GM12878 (cell line): ENCODE measurements at regions not wholly inside any gene's neighbourhood (a gene's known extent, or its start where the extent isn't known, plus 50 kb on each side); places are given as distances from the start of the nearest gene placed in this dataset.

Experiments used
- ATAC-seq: fragments of 200-7000 bp; cut with Tn5 transposase; 3 replicates; pipeline ENCODE4 v1.9.1; 2020; ENCODE audit warnings: mild to moderate bottlenecking, moderate library complexity
- BruUV-seq: library from RNA; stranded (reverse); fragments of 400-500 nt; replicated peaks from 2 replicates; lab custom pipeline; 2021; lab: Mats Ljungman, UMichigan
- CTCF ChIA-PET: fragments of 300-600 bp; sonication (Branson Sonifier 250); formaldehyde crosslinking; extraction: SDS; loops from one replicate; lab custom pipeline; 2021; ENCODE audit warnings: inconsistent platforms; lab: Yijun Ruan, JAX
- POLR2A ChIA-PET: fragments of 350-600 bp; formaldehyde crosslinking; extraction: SDS; loops from one replicate; lab custom pipeline; 2021; ENCODE audit warnings: inconsistent platforms; lab: Charles Lee
- RAD21 ChIA-PET: fragments of 300-600 bp; sonication (Branson Sonifier 250); formaldehyde crosslinking; loops from one replicate; lab custom pipeline; 2023; ENCODE audit warnings: antibody characterized with exemption; ENCODE audit not compliant: unreplicated experiment; lab: Charles Lee
- SMC1A ChIA-PET: fragments of 300-600 bp; sonication (Branson Sonifier 250); formaldehyde crosslinking; loops from one replicate; lab custom pipeline; 2023; ENCODE audit not compliant: unreplicated experiment, uncharacterized antibody; lab: Charles Lee
- DNase-seq: peaks from one replicate; pipeline ENCODE4 v3.0.0-alpha.2; 2011; ENCODE audit warnings: low read depth, low spot score
- FAIRE-seq: peaks from 3 replicates; lab custom pipeline; 2011; peaks lifted over from hg19 to GRCh38; lab: Jason Lieb, UNC
- H2AFZ ChIP-seq: 2 replicates; pipeline ENCODE4 v1.6.0; 2011; ENCODE audit warnings: low read depth, low read length, control low read depth; ENCODE audit not compliant: control insufficient read depth
- H3K27ac ChIP-seq: 2 replicates; pipeline ENCODE4 v1.5.1; 2011; ENCODE audit warnings: control low read depth; ENCODE audit not compliant: control insufficient read depth, insufficient read depth
- H3K27me3 ChIP-seq, 2 experiments: replicated peaks in 1 of 2; 2 replicates each; pipeline versions ENCODE4 v1.6.0 to v1.6.1; 2011; ENCODE audit warnings: low read length in 1 of 2; ENCODE audit not compliant: control insufficient read depth in 2 of 2, insufficient read depth in 2 of 2
- H3K36me3 ChIP-seq, 2 experiments: 2 replicates each; pipeline ENCODE4 v1.5.1; 2011; ENCODE audit warnings: low read length in 1 of 2; ENCODE audit not compliant: control insufficient read depth in 2 of 2, insufficient read depth in 2 of 2
- H3K4me1 ChIP-seq: 2 replicates; pipeline ENCODE4 v1.6.1; 2011; ENCODE audit warnings: mild to moderate bottlenecking, low read length, moderate library complexity, mixed read lengths; ENCODE audit not compliant: control insufficient read depth, insufficient read depth
- H3K4me2 ChIP-seq: 2 replicates; pipeline ENCODE4 v1.6.0; 2011; ENCODE audit warnings: control low read depth; ENCODE audit not compliant: control insufficient read depth, insufficient read depth
- H3K4me3 ChIP-seq: fragments of 200-600 bp; sonication (generic); 2 replicates; pipeline ENCODE4 v1.5.1; 2016
- H3K79me2 ChIP-seq: 2 replicates; pipeline ENCODE4 v1.6.0; 2011; ENCODE audit warnings: low read length; ENCODE audit not compliant: control insufficient read depth, insufficient read depth
- H3K9ac ChIP-seq: 2 replicates; pipeline ENCODE4 v1.8.0; 2011; ENCODE audit warnings: low read length, control low read depth, mixed read lengths; ENCODE audit not compliant: control insufficient read depth, insufficient read depth
- H3K9me3 ChIP-seq: replicated peaks from 3 replicates; pipeline ENCODE4 v1.5.1; 2011; ENCODE audit warnings: mild to moderate bottlenecking, low read length; ENCODE audit not compliant: control insufficient read depth, insufficient read depth
- H4K20me1 ChIP-seq: 2 replicates; pipeline ENCODE4 v1.6.0; 2011; ENCODE audit not compliant: control insufficient read depth, insufficient read depth
- NR2F1 ChIP-seq: fragments of 450-650 bp; conservative IDR thresholded peaks from 2 replicates; pipeline ENCODE4 v1.6.1; 2017; ENCODE audit warnings: mild to moderate bottlenecking
- TBL1XR1 ChIP-seq: IDR thresholded peaks from 2 replicates; pipeline ENCODE4 v1.6.1; 2012; ENCODE audit warnings: low read depth, low read length, improper control_type of control experiment
- TCF3 ChIP-seq: IDR thresholded peaks from 2 replicates; pipeline ENCODE4 v1.6.1; 2012; ENCODE audit warnings: low read depth, mild to moderate bottlenecking, low read length, borderline replicate concordance; ENCODE audit not compliant: insufficient read depth
- WGBS: methylation state at CpG from one replicate; pipeline ENCODE4 v1.1.6; 2016; ENCODE audit warnings: low lambda C conversion rate; ENCODE audit not compliant: insufficient replicate concordance, insufficient coverage; ENCODE audit errors: missing lambda C conversion rate; 5-methylcytosine and 5-hydroxymethylcytosine counted together
- in situ Hi-C: fragments of 300-500 bp; cut with MboI; formaldehyde crosslinking; loops from 9 replicates; pipeline ENCODE4 v1.14.3; 2018; ENCODE audit warnings: mixed read lengths
- intact Hi-C: fragments of 100-400 bp; cut with micrococcal nuclease; formaldehyde crosslinking; loops from one replicate; pipeline ENCODE4 v1.14.2; 2022; ENCODE audit not compliant: unreplicated experiment
- TF ChIP-seq, protein P1 (sequence below), 3 experiments: IDR thresholded peaks in 2 of 3; conservative IDR thresholded peaks in 1 of 3; 2 replicates each; pipeline ENCODE4 v1.5.1; 2011; ENCODE audit warnings: low read depth in 3 of 3, low read length in 3 of 3, mild to moderate bottlenecking in 3 of 3, control low read depth in 2 of 3, moderate library complexity in 2 of 3, inconsistent platforms in 1 of 3, mixed read lengths in 1 of 3; ENCODE audit not compliant: control insufficient read depth in 2 of 3, insufficient read depth in 1 of 3; ENCODE audit errors: extremely low read depth in 1 of 3

GRCh38 chr6:73943411-73943810, 247.4 kb downstream of the CD109 start (continued):
- TF ChIP-seq NR2F1 (no peak), TBL1XR1 (no peak)

DNA sequence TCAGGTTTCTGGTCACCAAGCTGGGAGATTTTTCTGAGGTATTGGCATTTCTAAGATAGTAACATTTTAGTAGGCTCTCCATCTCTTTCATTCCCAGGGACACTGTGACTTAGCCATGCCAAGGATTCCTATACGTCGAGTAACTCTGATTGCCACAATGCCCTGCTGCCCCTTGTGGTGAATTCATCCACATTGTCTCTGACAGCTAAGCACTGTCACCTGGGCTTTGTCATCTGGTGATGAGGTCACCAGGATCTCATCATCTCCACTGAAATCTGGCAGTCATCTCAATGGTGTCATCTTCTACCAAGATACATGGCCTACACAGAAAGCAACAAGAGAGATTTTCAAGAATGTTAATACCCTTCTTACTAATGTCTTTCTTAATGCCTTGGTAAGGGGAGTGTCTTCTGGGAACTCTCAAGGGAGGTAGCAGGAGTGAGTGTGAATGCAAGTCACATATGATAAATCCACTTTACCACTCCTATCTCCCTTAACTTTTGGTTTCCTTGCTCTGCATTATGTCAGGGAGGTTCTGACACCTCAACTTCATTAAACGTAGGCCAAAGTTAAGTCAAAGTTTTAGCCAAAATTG, 246.7 kb downstream of the CD109 start:
- Histone ChIP-seq H3K79me2 (no peaks in the 10 kb centered on the region), H3K9ac (no peak overlapping the region), H2AFZ (no peak overlapping the region), H3K4me3 (no peak overlapping the region), H3K9me3 (no peaks in the 10 kb centered on the region), H3K27me3 (no peaks in the 10 kb centered on the region), H3K36me3 (no peaks in the 10 kb centered on the region), H4K20me1 (no peaks in the 10 kb centered on the region), H3K4me2 (no peak overlapping the region), H3K4me1 (no peaks in the 10 kb centered on the region), H3K27ac (no peak overlapping the region)
- ChIA-PET CTCF (interaction anchor here (1.3 kb wide), 1 partner anchor 210 kb away, joined by 3 read pairs; no protein-coding TSS in a partner anchor), RAD21 (no interaction called here), POLR2A (no interaction called here), SMC1A (no interaction called here)
- DNase-seq, result no peak
- ATAC-seq, result no peak
- 27% methylated on average over 3 of the region's 3 CpGs for WGBS
- intact Hi-C loops, result no loop called here
- in situ Hi-C loops, result no loop called here
- TF ChIP-seq TCF3, result no peak
- TF ChIP-seq, protein P1, sequence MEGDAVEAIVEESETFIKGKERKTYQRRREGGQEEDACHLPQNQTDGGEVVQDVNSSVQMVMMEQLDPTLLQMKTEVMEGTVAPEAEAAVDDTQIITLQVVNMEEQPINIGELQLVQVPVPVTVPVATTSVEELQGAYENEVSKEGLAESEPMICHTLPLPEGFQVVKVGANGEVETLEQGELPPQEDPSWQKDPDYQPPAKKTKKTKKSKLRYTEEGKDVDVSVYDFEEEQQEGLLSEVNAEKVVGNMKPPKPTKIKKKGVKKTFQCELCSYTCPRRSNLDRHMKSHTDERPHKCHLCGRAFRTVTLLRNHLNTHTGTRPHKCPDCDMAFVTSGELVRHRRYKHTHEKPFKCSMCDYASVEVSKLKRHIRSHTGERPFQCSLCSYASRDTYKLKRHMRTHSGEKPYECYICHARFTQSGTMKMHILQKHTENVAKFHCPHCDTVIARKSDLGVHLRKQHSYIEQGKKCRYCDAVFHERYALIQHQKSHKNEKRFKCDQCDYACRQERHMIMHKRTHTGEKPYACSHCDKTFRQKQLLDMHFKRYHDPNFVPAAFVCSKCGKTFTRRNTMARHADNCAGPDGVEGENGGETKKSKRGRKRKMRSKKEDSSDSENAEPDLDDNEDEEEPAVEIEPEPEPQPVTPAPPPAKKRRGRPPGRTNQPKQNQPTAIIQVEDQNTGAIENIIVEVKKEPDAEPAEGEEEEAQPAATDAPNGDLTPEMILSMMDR (IDR thresholded peaks at IDR 0.05 in 2 of 3, conservative IDR thresholded peaks at IDR 0.05 in 1 of 3; ENCODE audit: control insufficient read depth in 2 of 3, extremely low read depth in 1 of 3, insufficient read depth in 1 of 3, low read depth in 3 of 3, low read length in 3 of 3), result 0 out of 6 replicates have a peak, but pooled peaks of 1 of the 3 experiments have one; percentile 14
- FAIRE-seq, result no peak
- BruUV-seq, result no TSS peak
